Fibroblast of the aortic adventitia (primary cell): ENCODE measurements at regions not wholly inside any gene's neighbourhood (a gene's known extent, or its start where the extent isn't known, plus 50 kb on each side); places are given as distances from the start of the nearest gene placed in this dataset.

ENCODE experiments used
- DNase-seq: peaks from one replicate; pipeline ENCODE4 v3.0.0-alpha.2; 2010; ENCODE audit warnings: low read depth
- H3K4me3 ChIP-seq: 2 replicates; pipeline ENCODE4 v1.5.1; 2011; ENCODE audit warnings: low read depth, mild to moderate bottlenecking, control low read depth, low read length, moderate library complexity
- TF ChIP-seq, protein P1 (sequence below): IDR thresholded peaks from 2 replicates; pipeline ENCODE4 v1.5.1; 2011; ENCODE audit warnings: mild to moderate bottlenecking, low read length, control low read depth, inconsistent platforms; ENCODE audit not compliant: insufficient read depth

DNA sequence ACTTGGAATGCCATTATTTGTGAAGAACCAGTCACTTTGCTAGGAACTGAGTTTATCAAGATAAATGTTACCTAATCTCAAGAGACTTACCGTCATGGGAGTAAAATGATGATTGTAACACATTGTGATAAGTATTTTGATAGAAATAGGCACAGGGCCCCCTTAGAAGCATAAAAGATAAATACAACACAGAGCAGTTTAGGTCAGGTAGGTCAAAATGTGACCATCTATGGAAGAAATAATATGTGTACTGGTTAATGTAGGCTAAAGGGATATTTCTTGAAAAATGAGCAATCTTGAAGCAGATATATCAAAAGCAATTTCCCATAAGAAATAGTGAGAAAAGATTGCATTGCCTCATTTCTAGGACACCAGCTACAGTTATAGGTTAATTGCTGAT lies 1386.8 kb upstream of the ADGRL2 start:
- no peak for DNase-seq
- no peak overlapping the region for H3K4me3 ChIP-seq
- TF ChIP-seq, protein P1, sequence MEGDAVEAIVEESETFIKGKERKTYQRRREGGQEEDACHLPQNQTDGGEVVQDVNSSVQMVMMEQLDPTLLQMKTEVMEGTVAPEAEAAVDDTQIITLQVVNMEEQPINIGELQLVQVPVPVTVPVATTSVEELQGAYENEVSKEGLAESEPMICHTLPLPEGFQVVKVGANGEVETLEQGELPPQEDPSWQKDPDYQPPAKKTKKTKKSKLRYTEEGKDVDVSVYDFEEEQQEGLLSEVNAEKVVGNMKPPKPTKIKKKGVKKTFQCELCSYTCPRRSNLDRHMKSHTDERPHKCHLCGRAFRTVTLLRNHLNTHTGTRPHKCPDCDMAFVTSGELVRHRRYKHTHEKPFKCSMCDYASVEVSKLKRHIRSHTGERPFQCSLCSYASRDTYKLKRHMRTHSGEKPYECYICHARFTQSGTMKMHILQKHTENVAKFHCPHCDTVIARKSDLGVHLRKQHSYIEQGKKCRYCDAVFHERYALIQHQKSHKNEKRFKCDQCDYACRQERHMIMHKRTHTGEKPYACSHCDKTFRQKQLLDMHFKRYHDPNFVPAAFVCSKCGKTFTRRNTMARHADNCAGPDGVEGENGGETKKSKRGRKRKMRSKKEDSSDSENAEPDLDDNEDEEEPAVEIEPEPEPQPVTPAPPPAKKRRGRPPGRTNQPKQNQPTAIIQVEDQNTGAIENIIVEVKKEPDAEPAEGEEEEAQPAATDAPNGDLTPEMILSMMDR: no peak

DNA sequence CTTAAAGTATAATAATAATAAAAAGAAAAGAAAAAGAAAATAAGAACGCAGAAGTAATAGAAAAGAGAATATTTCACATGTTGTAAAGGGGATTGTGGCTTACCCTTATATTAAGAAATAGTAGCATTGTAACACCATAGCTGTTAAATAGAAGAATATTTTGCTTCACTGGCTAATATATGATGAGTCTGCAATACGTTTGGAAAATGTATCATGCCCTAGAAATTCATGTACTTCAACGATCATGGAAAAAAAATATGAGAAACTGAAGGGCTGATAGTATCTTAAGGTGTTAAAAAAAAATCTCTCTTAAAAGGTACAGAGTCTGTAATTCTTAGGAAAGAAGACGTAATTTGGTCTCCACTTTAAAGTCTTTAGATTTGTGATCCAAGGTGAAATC lies 1390.5 kb upstream of the ADGRL2 start:
- TF ChIP-seq, protein P1: no peak
- DNase-seq: no peak
- H3K4me3 ChIP-seq: no peak overlapping the region

DNA sequence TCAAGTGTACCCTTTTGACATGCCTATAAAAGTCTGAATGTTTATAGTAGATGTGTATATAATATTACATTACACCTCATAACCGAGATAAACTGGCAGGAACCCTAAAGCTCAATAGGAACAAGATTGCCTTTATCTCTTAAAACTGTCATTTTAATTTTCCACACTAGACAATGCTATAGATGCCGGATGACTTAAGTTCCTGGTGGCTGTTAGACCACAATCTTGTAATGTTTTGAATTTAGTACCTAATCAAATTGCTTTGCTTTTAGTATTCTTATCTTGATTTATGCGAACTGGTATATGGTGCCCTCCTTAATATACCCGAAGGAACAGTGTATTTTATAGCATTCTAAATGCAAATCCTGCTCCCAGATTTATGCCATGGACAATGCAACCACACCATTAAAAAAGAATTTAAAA lies 1397.0 kb upstream of the ADGRL4 start:
- no peak for DNase-seq
- TF ChIP-seq, protein P1: no peak
- H3K4me3 ChIP-seq: no peak overlapping the region

DNA sequence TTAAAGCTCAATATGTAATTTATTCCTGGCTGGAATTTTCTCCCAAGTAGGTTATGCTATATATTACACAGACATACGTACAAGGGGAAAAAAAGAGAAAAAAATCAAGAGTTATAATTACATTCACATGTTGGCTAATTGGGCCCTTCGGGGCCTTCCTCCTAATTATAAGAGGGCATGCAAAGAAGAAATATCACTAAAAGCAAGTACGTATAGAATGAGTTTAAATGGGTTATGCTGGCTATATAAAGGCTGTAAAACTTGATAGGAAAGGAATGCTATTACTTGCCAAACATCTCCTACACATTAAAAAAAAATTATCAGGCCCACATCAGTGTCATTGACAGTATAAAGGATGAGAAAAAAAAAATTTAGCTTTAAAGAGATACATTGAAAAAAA lies 1396.1 kb upstream of the ADGRL4 start:
- TF ChIP-seq, protein P1: no peak
- no peak overlapping the region for H3K4me3 ChIP-seq
- no peak for DNase-seq

DNA sequence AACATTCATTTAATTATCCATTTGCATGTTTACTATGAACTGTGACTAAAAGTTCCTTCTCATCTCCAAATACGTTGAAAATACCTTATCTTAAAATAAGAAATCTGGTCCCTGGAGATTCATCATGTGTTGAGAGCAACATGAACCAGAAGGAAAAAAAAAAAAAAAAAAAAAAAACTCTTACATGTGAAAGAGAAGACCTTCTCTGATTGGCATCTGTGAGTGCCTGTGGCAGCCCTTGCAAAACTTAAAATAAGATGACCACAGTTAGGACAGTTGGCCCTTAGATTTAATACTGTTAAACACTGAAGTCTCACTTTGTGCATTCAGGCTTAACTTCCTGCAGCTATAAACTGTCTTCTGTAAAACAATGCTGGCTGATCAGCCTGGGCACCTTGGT lies 1395.2 kb upstream of the ADGRL4 start:
- TF ChIP-seq, protein P1: no peak

DNA sequence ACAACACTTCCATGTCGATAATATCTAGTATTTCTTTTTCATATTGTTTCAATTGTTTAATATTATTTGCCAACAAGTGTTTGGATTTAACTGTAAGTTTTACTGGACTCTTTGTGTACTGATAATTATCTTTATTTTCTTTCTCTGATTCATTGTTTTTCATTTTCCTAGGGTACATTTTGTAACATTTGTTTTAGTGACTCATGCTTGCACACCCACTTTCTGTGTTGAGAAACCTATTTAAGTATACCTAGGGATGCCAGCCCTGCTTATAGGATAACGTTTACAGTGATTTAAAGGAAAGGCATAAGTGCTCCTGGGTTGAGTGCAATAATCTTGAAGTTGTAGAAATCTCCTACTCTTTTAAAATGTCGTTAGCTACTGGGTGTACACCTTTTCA lies 1386.0 kb upstream of the ADGRL4 start:
- TF ChIP-seq, protein P1: no peak
- no peak for DNase-seq
- H3K4me3 ChIP-seq: no peak overlapping the region

More for the DNA sequence above, 1395.2 kb upstream of the ADGRL4 start:
- no peak for DNase-seq
- no peak overlapping the region for H3K4me3 ChIP-seq

DNA sequence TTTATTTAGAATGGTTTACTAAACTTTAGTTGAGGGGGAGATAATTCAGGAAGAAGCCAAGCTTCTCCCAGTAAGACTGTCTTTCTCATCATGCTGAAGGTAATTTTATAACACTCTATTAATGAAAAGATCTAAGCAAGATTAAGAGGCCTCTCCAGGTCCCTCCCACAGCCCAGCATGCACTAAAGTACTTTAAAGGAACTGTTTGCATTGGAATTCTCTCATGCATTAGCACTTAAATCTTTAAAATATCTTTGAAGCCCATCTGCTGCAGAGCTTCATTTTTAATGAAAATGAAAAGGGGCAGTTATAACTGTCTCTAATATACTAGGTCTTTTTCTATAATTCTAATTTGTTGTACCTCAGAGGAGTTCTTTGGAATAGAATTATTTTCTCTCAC lies 1379.1 kb upstream of the ADGRL4 start:
- DNase-seq: no peak
- TF ChIP-seq, protein P1: no peak
- H3K4me3 ChIP-seq: no peak overlapping the region
